NCI-H2227 treated with DMSO at 0.1 percent for 48 hours (cell line): ENCODE measurements at regions not wholly inside any gene's neighbourhood (a gene's known extent, or its start where the extent isn't known, plus 50 kb on each side); places are given as distances from the start of the nearest gene placed in this dataset.

Source experiments
- DNase-seq: peaks from one replicate; lab custom pipeline; 2025; lab: John Stamatoyannopoulos, UW

DNA sequence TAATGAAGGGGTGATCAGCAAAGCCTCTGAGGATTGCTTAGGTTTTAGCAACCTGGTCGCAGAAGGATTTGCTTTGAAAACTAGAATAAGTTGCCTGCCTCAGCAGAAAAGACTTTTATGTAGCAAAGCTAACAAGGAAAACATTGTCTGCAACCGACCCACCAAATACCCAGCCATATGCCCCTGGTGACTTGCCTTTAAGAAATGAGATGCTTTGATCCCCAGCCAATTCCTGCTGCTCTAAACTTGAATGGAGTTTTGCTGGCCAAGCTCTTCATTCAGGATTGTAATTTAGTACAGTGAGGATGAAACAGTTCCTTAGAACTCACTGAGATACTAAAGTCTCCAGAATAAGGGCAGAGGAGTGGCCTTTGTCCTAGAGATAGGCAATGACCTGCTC lies 139.8 kb upstream of the PROK2 start:
- no peak for DNase-seq

DNA sequence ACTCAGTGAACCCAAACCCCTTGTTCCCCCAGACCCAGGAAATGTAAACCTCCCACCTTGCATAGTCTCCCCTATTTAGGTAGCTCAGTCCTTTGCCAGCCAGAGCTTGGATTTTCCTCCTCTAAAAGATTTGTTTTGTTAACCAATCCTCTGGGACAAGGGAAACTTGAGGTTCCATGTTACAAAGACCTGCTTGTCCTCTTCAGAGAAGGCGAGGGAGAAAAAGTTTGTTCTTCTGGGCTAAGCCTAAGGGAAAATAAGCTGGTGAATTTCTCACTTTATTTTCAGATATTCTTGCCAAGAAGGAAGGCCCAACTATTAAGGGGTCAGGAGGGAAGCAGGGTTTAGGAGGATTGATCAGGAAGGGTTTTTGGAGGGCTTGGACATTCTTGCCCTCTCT lies 136.1 kb upstream of the PROK2 start:
- no peak for DNase-seq

DNA sequence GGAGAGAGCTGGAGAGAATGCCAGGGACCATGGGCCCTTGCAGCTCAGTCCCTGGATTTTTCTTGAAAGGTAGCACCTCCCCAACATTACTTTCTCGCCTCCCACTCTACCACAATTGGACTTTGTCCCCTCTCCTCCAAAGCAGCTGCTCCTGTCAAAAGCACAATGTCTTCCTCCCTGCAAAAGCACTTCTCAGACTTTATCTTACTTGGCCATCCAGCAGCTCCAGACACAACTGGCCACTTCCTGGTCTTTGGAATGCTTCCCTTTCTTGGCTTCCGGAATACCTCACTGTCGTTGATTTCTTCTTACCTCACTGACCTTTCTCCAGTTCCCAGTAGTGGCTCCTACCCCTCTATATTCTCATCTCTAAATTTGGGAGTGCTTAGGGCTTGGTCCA lies 134.6 kb upstream of the PROK2 start:
- DNase-seq: no peak

DNA sequence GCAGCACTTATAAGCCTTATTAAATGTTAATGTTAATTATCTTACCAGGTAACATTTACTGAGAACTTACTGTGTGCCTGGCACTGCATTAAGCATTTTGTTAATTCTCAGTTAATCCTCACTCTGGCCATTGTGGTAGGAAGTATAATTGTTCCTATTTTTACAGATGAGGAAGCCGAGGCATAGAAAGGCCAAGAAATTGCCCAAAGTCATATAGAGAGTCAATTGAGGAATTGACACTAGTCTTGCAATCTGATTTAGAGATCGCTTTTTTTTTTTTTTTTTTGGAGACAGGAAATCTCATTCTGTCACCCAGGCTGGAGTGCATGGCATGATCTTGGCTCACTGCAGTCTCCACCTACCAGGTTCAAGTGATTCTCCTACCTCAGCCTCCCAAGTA lies 132.6 kb upstream of the PROK2 start:
- DNase-seq: no peak

DNA sequence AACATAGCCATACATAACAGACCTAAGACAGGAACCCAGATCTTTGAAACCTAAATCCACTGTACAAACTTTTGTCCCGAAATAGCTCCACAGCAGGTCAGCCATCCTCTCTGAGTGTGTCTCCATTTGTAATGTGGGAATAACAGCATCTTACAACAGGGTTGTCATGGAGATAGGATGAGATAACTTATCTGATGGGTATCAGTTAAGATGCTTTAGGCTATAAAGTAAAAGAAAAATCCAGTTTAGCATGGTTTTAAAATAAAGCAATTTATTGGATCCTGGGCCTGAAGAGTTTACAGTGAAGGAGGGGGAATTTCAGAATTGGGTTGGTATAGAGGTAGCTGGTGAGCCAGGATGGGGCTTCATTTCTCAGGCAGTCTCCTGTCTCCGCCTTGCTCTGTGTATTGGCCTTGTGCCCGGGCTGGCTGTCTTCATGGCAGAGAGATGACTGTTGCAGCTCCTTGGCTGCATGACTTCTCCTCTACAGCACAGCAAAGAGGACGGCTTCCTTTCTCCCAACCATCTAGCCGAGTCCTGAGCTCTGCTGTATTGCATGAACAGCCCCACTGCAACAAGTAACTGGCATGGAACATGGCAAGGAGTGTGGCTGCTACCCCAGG lies 131.9 kb upstream of the PROK2 start:
- no peak for DNase-seq

DNA sequence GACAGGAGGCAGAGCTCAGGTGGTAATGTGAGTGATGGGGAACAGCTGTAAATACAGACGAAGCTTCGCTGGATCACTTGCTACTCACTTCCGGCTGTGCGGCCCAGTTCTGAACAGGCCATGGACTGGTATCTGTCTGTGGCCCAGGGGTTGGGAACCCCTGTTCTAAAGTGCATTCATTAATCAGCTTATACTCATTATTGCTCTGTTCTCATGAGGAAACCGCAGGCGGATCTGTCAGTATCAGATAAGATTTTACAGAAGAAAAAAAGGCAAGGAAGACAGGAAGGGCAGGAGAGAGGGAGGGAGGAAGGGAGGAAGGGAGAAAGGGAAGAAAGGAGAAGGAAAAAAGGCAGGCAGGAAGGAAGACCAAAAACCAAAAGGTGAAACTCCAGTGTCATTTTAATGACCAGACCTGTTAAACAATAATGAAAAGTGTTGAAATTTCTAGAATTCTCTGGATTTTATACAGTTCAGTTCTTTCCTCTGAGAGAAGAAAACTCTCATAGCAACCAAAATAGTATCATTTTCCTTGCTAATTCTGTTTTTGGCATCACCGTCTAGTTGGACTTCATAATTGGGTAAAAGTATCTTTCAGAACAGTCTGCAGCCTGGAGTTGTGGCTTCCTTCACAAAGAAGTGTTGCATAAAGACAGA lies 128.0 kb upstream of the PROK2 start:
- no peak for DNase-seq

DNA sequence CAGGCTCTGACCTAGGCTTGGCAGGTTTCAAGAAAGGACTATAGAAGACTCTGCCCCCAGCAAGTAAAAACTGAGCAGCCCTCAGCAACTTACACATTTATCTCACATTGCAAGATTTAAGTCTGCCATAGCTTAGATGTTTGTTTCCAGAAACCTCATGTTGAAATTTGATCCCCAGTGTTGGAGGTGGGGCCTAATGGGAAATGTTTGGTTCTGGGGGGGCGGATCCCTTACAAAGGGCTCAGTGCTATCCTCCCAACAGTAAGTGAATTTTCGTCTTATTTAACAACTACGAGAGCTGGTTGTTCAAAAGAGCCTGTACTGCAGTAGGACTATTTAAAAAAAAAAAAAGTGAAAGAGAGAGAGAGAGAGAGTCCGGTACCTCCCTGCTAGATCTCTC lies 125.2 kb upstream of the PROK2 start:
- no peak for DNase-seq

DNA sequence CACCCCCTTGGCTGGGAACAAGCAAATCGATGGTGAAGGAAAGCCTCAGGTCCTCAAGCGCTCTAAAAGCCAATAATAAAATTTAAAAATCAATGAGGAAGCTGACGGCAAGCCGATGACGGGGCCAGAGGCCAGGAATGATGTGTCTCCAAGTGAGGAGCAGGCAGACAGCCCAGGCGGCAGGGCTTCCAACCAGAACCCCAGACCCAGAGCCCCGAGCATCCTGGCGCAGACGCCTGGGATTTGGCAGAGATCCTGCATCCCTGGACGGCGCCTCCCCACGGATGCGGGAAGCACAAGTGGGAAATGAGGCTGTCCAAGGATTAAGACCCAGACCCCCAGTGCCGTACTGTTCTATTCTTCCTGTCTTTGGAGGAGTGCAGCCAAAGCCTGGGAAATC lies 123.0 kb upstream of the PROK2 start:
- DNase-seq: no peak

DNA sequence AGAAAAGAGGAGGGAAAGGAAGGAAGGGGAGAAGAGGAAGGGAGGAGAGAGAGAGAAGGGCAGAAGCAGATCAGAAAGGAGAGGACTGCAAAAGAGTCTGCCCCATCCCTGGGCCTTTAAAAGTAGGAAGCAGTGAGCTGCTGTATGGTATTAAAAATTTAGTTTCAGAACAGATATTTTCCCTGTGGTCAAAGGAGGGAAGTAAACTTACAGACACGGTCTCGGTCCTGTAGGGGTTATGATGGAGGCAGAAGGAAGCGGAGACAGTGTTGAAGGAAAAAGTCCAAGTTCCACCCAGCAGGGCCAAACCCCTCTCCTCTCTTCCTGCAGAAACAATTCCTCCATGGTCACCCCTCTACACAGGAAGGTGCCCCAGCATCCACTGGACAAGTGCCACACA lies 122.0 kb upstream of the PROK2 start:
- DNase-seq: no peak

DNA sequence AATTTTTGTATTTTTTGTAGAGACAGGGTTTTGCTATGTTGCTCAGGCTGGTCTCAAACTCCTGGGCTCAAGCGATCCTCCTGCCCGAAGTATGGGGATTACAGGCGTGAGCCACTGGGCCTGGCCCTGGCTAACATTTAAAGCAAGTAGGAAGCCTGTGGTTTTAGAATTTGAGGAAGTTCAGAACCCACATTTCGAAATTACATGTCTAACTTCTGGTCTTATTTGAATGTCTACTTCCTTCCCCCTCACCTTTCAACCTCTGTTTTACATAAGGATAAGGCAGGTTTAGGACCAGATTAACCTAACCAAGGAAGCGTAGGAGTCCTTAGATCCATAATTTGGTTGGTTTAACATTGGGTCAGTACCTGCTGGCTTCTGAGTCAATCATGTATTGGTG lies 120.5 kb upstream of the PROK2 start:
- no peak for DNase-seq

DNA sequence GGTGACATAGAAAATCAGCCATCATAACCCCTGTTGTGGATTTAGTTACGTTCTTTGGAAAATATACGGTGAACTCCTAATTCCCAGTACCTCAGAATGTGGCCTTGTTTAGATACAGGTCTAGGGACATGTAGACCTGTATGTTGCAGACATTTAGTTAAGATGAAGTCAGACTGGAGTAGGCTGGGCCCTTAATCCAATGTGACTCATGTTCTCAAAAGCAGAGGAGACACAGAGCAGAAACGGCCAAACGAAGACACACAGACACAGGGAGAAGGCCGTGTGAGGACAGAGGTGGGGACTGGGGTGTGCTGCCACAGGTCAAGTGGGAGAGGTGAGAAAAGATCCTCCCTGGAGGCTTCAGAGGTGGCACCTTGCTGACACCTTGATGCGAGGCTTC lies 119.0 kb upstream of the PROK2 start:
- DNase-seq: no peak

DNA sequence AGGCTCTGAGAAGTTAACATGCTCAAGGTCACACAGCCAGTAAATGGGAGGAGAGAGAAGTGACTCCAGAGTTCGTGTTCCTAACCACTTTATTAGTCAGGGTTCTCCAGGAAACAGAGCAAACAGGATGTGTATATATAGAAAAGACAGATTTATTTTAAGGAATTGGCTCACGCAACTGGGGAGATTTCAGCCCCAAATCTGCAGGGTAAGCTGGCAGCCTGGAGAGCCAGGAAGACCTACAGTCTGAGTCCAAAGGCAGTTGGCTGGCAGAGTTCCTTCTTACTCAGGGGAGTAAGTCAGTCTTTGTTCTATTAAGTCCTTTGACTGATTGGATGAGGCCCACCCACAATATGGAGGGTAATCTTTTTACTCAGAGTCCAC lies 118.2 kb upstream of the PROK2 start:
- DNase-seq: no peak

DNA sequence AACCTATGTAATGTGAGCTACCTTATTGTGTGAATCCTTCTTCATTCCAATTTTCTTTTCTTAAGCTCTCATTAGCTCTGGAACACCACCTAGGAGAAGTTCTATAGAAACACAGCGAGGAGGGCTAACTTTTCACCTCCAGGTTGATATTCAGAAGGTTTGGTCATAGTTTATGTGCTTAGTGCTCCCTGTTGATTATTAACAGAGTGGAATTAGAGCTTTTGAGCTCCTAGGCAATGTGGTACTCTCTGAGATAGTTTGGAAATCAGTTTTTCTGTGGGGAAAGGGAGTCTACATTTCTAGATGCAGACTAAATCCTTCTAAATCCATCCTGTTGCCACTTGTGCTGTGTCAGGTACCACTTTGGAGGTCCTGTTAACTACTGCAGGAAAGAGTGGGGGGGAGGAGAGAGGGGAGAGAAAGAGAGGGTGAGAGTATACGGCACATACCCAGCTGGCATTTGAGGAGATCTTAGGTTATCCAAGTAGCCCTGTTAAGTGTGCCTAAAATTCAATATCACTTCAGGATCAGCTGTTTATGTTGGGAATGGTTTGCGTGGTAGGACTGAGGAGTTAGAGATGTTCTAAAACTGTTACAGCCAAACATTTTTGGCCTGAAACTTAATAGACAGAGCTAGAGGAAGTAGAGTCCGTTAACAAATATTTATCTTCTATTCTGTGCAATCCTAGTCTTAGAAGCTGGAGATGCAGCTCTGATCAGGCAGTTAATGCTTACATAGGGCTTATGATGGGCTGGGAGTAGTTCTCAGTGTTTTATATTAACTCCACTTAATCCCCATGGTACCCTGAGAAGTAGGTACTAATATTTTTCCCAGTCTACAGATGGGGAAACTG lies 117.5 kb upstream of the PROK2 start:
- no peak for DNase-seq

DNA sequence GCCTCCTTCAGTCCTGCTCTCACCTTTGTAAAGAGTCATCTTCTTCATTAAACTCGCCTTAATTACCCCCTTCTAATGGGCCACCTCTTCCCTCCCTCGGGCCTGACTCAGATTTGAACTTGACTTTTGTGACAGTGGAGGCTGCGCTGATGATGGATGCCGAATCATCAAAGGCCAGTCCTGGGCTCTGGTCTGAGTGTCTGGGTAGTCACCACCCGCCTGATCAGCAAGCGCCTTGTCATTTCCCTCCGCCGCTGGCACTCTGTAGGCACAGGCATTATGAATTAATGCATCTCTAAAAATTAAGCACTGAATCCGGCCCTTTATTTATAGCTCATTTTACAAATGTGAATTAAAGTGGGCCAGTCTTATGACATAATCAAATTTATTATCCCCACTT lies 116.7 kb upstream of the PROK2 start:
- no peak for DNase-seq

DNA sequence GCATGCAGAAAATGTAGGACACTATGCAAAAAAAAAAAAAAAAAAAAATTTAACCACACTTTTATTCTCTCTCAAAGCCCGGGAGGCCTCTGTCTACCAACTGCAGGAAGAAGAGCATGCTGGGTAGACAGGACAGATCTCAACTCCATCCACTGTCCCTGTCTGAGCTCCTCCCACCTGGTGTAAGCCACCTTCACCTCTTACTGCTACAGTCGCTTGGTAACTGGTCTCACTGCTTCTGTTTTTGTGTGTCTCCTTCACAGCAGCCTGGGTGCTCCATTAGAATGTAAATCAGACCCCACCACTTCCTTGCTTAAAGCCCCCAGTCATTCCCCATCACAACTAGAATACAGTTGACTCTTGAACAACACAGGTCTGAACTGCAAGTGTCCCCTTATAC lies 115.1 kb upstream of the PROK2 start:
- DNase-seq: no peak

DNA sequence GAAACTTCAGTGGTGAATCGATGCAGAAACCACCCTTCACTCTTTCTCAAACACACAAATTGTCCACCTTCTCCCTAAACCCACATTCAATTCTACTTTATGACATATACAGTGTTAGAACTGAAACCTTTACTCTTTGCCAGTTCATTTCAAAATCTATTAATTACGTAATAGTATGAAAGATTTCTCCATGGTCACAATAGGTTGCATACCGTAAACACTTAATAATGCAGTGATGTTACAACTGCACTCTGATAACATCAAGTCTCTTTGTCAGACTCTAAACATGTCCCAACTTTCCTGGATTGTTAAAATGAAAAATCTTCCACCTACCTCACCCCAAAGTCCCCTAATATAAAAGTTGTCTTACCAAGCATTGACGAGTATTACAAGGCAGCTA lies 111.8 kb upstream of the PROK2 start:
- DNase-seq: no peak

DNA sequence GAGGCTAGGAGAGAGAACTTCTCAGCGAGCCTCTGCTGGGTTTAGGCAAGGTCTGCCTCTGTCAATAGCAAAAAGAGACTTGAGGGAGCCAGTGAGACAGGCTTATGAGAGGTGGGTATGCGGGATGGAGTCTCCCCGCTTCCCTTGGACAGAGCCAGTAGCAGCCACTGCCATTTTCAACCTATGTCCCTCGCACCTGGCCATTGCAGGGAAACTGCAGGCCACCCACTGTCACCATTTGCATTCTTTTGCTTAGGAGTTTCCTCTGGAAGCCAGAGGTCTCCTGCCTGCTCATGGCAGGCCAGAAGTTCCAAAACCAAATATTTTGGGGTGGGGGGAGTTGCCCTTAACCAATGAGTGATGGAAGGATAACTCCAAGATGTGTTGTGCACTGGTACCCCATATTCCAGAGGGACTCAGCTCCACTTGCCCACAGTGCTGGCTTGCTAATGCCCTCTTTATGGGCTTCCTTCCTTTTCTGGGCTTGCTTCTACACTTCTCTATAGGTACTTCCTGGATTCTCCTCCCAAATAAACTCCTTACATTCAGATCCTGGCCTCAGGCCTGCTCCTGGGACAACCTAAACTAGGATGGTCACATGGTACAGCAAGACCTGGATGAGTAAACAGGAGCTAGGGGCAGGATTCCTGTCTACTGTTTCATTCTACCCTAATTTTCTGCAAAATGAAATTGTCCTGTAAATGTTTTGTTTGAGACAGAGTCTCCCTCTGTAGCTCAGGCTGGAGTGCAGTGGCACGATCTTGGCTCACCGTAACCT lies 108.9 kb upstream of the PROK2 start:
- no peak for DNase-seq

DNA sequence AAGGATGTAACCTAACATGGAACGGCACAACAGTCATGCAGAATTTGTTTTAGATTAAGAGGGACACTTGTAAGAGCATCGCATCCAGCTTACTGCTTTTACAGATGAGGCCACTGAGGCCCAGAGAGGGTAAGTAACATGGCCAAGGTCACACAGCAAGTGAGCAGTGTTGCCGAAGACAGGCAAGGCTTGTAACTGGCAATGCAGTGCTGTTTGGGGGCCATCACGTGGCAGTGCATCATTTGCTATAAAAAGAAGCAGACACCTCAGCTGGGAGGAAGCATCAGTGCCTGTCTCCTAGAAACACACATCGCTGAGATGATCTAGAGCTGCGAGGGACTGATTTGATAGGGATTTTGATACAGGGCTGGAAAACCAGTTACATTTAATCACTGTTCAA lies 108.2 kb upstream of the PROK2 start:
- DNase-seq: no peak

DNA sequence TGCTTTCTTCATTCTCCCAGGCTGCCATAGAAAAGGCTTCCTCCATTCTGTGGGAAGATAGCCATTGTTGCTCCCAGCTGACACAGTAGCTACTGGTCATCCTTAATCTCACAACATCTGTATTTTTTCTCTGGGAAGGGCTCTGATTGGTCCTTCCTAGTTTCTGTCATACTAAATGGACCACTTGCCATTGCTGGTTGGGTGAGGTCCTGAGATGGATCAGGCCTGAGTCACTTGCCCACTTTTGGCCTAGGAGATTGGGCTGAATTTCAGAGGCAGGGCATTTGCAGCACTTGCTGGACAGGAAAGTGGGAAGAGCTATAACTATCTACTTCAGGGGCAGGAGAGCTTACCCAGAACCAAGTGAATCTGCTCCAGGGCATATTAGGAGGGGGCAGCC lies 106.5 kb upstream of the PROK2 start:
- DNase-seq: no peak

DNA sequence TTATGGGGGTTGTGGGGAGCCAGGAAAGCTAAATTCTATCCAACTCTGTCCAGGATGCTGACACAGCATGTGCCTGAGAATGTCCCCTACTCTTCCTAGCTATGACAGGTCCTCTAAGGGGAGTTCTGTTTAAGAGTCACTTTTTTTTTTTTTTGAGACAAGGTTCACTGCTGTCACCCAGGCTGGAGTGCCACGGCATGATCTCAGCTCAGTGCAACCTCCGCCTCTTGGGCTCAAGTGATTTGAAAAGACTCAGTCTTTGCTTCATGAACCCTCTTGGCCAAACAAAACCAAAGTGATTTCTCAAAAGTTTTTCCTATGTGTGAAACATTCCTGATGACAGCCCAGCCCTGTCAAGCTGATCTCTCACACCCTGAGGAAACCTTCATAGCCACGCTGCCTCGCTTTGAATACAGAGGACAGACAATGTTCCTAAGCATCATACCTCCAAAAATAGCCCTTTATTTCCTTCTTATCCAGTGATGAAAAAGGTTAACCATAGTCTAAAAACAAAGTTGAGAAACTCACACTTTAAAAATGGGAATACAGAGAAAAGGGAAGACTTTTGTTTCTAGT lies 105.5 kb upstream of the PROK2 start:
- DNase-seq: no peak

DNA sequence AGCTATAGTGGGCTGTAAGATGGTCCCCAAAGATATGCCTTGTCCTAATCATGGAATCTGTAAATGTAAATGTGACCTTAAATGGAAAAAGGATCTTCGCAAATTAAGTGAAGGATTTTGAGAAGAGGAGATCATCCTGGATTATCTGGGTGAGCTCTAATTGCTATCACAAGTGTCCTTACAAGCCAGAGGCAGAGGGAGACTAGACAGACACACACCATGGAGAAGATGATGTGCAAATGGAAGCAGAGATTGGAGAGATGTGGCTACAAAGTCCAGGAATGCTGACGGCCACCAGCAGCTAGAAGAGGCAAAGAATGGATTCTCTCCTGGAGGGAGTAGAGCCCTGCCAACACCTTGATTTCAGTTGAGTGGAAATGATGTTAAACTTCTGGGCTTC lies 102.3 kb upstream of the PROK2 start:
- no peak for DNase-seq

DNA sequence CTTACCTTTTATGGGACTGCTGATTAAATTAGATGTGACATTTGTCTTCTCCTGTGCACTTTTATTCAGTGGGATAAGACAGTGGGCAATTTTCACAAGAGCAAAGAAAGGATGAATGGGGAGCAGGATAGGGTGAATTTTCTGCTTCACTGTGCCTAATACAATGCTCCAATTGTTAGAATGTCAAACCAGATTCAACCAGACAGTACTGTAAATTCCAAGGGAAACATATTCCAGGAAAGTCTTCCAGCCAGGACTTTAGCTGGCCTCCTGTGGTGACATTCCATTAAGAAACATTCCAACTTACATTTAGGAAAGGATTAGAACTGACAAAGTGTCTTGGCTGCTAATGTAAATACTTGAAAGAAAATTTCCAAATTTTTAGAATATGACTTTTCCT lies 100.1 kb upstream of the PROK2 start:
- DNase-seq: no peak
